Breast epithelium (tissue), 3 donors: ENCODE measurements at regions not wholly inside any gene's neighbourhood (a gene's known extent, or its start where the extent isn't known, plus 50 kb on each side); places are given as distances from the start of the nearest gene placed in this dataset.

ENCODE experiments used
- CTCF ChIP-seq, 3 donors: fragments of 450-650 bp; IDR thresholded peaks; one replicate each; pipeline ENCODE4 v1.5.1; 2016 to 2017; ENCODE audit warnings: antibody characterized with exemption in 3 of 3, mild to moderate bottlenecking in 3 of 3, moderate library complexity in 3 of 3
- POLR2A ChIP-seq: fragments of 450-650 bp; IDR thresholded peaks from one replicate; pipeline ENCODE4 v1.6.1; 2016; ENCODE audit warnings: antibody characterized with exemption, mild to moderate bottlenecking, moderate library complexity

GRCh38 chr6:166786704-166787293 lies 159.7 kb upstream of the RPS6KA2 start:
- TF ChIP-seq CTCF (IDR thresholded peaks at IDR 0.05) (peak; percentile 33 to 75 (median 75)), POLR2A (no peak)
